ENCODE measurements at regions not wholly inside any gene's neighbourhood (a gene's known extent, or its start where the extent isn't known, plus 50 kb on each side); places are given as distances from the start of the nearest gene placed in this dataset.
"Not testable (repeated sequence)": the region's sequence is repeated elsewhere in the genome, so short reads cannot be mapped to it uniquely, and the experiment has no call there.

GRCh38 chr16:65737831-65738230 lies 616.0 kb upstream of the CDH11 start:
- DNase-seq (ENCODE audit: low read depth, low spot score): peak; percentile 30

GRCh38 chr16:65735615-65736014 lies 613.8 kb upstream of the CDH11 start:
- not testable (repeated sequence) for DNase-seq (ENCODE audit: low read depth, low spot score)

- DNase-seq (ENCODE audit: low read depth, low spot score): no peak
These were observed 611.9 kb upstream of the CDH11 start for GRCh38 chr16:65733721-65734120.

DNA sequence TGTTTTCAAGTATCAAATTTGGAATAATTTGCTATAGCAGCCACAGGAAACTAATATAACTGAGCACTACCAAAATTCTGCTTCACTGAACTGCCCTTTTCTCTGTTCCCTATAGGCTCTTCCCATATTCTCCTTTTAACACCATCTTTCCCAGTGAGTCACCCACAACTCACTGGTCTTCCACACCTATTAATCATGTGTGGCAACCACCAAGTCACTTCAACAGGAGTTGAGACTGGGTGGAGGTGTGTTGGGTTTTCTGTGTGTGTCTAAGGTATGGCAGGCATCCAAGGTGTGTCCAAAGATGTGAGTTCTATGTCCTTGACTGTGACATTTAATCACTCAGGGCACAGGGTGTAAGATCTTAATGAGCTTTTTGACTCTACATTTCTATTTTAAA lies 610.0 kb upstream of the CDH11 start:
- no peak for DNase-seq (ENCODE audit: low read depth, low spot score)

DNA sequence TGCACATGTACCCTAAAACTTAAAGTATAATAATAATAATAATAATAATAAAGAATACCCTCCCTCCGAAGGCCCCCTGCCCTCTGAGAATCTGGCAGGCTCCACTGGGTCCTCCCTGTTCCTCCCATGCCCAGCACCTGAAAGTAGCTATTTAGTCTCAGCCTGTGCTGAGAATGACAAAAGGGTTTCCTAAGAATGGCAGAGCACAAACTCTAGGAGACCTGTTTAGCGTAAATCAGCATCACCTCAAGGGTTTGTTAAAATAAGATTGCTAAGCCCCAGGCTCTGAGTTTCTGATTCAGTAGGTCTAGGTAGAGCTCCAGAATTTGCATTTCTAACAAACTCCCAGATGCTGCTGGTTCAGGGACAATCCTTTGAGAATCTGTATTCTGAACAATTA lies 606.8 kb upstream of the CDH11 start:
- DNase-seq (ENCODE audit: low read depth, low spot score): peak; percentile 37

DNA sequence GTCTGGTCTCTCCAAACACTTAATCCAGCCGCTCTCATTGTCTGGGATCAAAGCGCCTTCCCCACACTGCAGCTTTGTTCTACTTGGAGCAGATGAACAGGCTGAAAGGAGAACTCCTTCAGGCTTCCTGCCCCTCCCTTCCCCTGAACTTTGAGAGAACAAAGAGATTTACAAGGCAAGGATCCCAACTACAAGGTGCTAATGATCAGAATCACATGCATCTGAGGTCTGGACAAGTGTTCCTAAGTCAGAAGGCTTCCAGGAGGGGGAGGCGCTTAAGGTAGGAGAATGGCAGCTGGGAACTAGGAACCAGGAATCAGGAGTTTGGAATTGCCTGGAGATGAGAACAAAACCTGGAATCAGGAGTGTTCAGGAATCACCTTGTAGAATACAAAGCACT lies 606.3 kb upstream of the CDH11 start:
- peak; percentile 94 for DNase-seq (ENCODE audit: low read depth, low spot score)

DNA sequence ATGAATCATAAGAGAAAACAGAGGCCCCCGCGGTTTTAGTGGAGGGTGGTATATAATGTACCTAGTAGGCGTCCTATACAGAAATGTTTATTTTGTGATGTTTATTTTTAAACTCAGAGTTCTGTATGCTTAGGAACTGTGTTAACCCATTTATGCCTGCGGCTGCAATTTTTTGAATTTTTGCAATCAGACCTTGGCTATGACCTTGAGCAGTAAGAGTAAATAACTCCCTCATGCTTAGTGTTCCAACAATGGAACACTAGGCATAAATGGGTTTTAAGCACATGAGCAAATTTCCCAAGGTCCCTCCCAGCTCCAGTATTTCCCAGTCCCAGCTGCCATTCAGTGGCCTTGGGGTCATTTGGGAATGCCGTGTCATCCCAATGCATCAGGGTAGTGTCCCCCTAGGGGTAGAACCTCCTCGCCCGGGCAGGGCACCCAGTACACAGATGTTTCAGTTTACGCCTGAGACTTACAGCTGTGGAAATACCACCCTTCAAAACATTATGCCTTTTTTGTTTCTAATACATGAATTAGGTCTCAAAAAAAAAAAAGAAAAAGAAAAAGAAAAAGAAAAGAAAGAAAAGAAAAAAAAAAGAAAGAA lies 605.8 kb upstream of the CDH11 start:
- DNase-seq (ENCODE audit: low read depth, low spot score): peak; percentile 76

- DNase-seq (ENCODE audit: low read depth, low spot score): no peak
These were observed 603.4 kb upstream of the CDH11 start for GRCh38 chr16:65725156-65725845.

- DNase-seq (ENCODE audit: low read depth, low spot score): no peak
These were observed 600.6 kb upstream of the CDH11 start for GRCh38 chr16:65722429-65722828.

DNA sequence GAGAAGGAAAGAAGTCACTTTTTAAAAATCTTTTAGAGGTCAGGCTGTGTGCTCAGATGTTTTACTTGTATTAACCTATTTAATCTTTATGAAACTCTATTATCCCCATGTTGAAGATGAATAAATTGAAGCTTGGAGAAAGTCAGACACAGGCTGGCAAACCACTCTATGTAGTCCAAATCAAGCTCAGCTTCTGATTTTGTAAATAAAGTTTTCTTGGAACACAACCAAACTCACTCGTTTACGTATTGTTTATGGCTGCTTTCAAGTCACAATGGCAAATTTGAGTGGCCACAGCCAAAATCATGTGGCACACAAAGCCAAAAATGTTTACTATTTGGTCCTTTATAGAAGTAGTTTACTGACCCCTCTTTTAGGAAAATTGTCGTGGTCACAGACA lies 596.0 kb upstream of the CDH11 start:
- no peak for DNase-seq (ENCODE audit: low read depth, low spot score)

GRCh38 chr16:65716737-65717700 lies 595.2 kb upstream of the CDH11 start:
- no peak for DNase-seq (ENCODE audit: low read depth, low spot score)

GRCh38 chr16:65713181-65713808 lies 591.4 kb upstream of the CDH11 start:
- no peak for DNase-seq (ENCODE audit: low read depth, low spot score)

GRCh38 chr16:65710107-65710506 lies 588.2 kb upstream of the CDH11 start:
- no peak for DNase-seq (ENCODE audit: low read depth, low spot score)

- DNase-seq (ENCODE audit: low read depth, low spot score): no peak
These were observed 583.0 kb upstream of the CDH11 start for GRCh38 chr16:65704866-65705265.

DNA sequence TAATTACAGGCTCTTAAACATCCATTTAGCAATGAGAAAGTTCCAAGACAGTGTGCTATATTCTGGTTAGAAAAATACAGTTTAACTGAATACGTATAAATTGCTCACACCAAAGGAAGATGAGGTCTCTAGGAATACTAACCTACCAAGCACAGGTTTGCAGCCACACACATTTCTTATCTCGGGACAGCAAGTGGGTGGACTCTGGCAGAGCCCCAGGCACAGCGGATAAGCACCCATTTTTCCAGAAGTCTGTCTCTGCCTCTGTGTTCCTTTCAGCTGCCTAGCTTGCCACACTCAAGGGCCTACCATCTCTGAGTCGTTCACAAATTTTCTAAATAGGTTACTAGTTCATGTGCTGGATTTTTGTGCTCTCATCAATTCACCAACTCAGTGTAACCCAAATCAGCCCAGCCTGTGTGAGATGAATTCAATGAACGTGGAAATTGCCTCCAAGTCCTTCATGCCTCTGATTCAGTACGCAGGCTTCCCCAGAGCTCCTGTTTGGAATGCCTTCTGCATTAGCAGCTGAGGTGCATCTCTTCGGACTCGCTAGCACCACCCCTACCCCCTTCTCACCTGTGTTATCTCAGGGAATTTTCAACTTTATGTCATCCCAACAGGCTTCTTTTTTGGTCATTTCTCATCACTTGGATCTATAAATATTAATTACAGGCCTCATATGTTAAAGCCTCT lies 581.0 kb upstream of the CDH11 start:
- peak; percentile 9 for DNase-seq (ENCODE audit: low read depth, low spot score)

GRCh38 chr16:65700596-65700995 lies 578.7 kb upstream of the CDH11 start:
- DNase-seq (ENCODE audit: low read depth, low spot score): peak; percentile 21

DNA sequence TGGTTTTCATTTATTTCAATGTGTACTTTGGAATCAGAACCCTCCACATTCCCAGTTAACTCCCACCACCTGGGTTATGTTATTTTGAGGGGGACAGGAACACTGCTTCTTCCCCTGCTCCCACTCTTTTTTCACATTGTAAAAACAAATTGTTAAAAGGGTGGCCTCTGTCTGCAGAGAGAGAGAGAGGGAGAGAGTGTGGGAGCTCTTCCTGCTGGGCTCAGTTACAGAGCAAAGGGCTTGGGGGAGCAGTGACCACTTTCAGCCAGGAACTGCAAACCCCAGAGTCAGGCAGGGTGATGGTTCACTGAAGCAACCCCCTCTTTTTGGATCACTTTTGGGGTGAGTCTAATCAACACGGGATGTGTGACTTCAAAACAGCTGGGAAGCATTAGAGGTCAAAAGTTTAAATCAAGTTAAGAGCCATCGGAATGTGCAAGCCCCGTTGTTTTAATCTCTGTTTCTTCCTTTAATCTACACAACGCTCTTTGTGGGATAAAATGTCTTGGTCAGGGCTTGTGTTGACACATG lies 577.0 kb upstream of the CDH11 start:
- DNase-seq (ENCODE audit: low read depth, low spot score): no peak

DNA sequence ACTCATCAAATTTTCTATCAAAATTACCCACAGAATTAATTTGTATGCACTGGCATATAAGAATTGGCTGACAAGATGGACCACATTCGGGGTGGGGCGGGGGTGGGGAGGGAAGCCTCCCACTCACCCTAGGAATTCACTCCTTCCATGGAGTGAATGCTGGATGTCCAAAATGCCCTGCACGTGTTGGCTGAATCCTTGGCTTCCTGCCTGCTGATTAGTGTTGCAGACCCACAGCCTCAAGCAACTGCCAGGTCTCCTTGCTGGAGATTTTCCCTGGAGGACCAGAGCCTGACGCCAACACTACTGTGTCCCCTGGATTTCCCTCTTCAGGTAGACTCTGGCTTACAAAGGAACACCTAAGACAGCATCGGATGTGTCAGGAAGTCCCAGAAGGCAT lies 575.7 kb upstream of the CDH11 start:
- no peak for DNase-seq (ENCODE audit: low read depth, low spot score)

- DNase-seq (ENCODE audit: low read depth, low spot score): no peak
These were observed 575.2 kb upstream of the CDH11 start for GRCh38 chr16:65697065-65697464.

GRCh38 chr16:65691846-65692245 lies 570.0 kb upstream of the CDH11 start:
- not testable (repeated sequence) for DNase-seq (ENCODE audit: low read depth, low spot score)

DNA sequence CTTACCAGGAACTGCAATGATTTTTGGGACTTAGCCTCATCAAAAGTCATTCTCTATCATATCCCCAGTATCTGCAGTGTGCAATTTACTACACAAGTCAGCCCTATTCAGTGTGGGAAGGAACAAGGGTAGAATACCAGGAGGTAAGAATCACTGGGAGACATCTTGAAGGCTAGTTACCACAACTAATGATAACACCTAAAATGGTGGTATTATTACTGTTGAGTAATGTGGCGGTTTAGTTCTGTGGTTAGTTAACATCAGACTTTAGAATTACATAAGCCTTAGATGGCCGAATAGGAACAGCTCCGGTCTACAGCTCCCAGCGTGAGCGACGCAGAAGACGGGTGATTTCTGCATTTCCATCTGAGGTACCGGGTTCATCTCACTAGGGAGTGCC lies 567.9 kb upstream of the CDH11 start:
- no peak for DNase-seq (ENCODE audit: low read depth, low spot score)

Data from ELF-1 (cell line).